Right renal cortex interstitium (tissue), 3 donors: ENCODE measurements at regions not wholly inside any gene's neighbourhood (a gene's known extent, or its start where the extent isn't known, plus 50 kb on each side); places are given as distances from the start of the nearest gene placed in this dataset.
"Not testable (repeated sequence)": the region's sequence is repeated elsewhere in the genome, so short reads cannot be mapped to it uniquely, and the experiment has no call there.

ENCODE experiments used
- DNase-seq, 3 donors: peaks; one replicate each; pipeline ENCODE4 v3.0.0-alpha.2; 2013; ENCODE audit warnings: low read depth in 3 of 3, low spot score in 2 of 3

DNA sequence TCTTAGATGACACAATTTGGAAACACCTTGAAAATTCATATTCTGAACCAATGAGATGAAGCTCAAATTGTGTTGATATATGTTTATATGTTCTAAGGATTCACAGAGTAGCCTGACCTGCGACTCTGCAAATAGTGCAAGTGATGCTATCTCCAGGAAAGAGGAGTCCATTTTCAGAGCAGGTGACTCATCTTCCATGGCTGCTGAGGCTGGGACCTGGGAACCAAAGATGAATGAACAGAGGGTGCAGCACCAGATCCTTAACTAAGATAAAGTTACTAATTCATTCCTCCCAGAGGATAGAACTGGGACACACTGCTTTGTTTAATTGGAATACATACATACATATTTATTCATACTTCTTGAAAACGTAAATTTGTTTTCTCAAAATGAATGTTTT, 240.6 kb upstream of the SEMA3C start:
- DNase-seq, result no peak

DNA sequence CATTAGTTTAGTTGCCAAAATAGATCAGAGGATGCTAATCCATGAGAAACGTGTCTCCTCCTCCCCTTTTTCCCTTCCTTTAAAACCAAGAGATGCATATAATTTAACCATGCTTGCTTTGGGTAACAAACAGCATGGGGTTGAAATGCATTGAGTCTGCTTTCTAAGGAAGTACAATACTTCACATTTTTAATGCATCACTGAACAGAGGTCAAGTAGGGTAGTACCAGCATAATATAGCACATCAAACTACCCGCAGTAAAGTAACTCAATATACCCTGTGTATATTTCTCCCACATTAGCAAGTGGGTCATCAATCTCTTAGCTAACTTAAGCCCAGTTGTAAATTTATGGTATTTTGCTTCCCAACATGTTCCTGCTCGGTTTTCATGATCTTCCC, 239.3 kb upstream of the SEMA3C start:
- no peak for DNase-seq

GRCh38 chr7:81155654-81156373, 237.0 kb upstream of the SEMA3C start:
- no peak for DNase-seq

DNA sequence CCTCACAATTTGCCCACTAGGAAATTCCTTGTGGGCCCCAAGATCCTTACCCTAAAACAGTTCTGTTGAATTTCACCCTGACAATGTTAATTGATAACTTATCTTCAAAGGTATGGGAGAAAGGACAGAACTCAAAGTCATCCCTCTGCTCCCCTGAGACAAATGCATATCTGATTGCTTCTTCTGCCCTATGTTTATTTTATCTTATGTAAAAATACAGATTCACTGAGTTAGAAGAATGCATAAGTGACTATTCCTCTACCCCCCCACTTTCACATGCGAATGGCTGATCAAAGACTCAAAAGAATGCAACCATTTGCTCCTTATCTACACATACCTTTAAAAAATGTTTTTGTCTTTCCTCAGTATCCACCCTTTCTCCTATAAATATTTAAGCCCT, 235.7 kb upstream of the SEMA3C start:
- no peak for DNase-seq

- DNase-seq, result not testable (repeated sequence)
These were observed 234.1 kb upstream of the SEMA3C start for GRCh38 chr7:81152925-81153324.

DNA sequence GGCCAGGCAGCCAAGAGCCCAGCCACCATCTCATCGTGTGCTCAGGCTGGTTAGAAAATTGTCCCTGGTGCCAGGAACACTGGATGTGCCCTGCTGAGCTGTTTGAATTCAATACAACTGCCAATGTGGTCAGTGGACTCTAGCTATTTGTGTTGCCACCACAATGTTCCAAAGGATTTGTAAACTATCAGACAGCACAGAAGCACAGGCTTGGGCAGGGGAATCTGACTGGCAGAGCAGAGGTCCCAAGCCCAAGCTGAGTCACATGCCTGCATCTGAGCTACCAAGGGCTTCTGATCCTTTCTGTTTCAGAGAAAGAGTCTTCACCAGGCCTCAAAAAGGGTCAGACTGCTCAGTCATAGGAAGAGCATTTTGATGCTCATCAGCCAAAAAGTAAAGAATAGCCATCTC, 232.1 kb upstream of the SEMA3C start:
- no peak for DNase-seq

DNA sequence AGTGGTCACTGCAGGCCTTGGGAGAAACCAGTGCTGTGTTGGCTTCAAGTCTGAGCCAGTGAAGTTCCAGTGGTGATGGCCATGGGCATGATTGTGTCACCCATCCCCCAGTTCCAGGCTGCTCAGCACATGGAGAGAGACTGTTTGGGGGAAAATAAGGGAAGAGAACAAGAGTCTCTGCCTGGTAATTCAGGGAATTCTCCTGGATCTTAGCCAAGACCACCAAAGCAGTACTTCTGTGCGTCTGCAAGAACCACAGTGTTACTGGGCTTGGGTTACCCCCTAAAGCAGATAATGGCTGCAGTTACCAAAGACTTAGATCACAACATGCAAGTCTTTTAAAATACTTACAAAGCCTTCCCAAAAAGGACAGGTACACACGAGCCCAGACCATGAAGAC, 225.0 kb upstream of the SEMA3C start:
- no peak for DNase-seq

DNA sequence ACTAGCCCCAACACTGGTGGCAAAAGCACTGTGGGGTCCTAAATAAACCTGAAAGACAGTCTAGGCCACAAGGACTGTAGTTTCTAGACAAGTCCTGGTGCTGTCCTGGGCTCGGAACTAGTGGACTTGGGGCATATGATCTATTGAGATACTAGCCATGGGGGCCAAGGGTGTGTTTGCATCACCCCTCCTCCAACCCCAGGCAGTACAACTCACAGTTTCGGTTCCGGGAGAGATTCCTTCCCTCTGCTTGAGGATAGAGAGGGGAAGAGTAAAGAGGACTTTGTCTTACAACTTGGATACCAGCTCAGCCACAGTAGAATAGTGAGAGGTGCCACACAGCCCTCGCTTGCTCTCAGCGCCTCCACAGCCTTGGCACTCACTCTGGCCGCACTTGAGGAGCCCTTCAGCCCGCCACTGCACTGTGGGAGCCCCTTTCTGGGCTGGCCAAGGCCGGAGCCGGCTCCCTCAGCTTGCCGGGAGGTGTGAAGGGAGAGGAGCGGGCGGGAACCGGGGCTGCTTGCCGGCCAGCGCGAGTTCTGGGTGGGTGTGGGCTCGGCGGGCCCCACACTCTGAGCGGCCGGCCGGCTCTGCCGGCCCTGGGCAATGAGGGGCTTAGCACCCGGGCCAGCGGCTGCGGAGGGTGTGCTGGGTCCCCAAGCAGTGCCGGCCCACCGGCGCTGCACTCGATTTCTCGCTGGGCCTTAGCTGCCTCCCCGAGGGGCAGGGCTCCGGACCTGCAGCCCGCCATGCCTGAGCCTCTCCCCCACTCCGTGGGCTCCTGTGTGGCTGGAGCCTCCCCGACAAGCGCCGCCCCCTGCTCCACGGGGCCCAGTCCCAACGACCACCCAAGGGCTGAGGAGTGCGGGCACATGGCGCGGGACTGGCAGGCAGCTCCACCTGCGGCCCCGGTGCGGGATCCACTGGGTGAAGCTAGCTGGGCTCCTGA, 222.7 kb upstream of the SEMA3C start:
- DNase-seq, result not testable (repeated sequence)

DNA sequence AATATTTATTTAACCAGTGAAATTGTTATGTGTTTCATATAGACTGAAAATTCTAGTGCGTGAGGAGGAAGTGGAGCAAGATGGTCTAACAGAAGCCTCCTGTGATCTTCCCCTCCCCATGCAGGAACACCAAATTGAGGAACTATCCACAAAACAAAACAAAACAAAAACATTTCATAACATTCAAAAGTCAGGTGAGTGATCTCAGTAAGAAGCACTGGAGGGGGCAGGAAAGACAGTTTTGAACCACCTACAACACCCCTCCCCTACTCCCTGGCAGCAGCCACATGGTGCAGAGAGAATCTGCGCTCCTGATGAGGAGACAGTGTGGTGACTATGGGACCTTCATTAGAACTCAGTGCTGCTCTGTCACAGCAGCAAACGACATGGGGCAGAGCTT, 221.9 kb upstream of the SEMA3C start:
- DNase-seq, result no peak

DNA sequence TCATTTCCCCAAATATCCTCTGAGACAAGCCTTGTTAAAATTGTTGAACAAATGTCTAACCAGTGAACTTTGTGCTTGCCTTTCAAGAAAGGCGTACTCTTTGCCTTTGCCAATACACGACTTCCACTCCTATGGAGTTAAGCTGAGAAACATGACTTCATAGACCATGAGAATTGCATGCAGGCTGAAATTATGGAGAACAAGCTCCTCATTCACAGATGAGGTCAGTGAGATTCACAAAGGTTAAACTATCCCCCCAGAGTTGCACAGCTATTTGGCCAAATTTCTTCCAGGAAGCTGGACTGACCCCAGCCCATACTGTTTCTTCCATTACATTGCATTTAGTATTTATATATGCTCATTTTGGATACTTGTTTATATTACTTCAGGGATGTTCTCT, 221.4 kb upstream of the SEMA3C start:
- no peak for DNase-seq

DNA sequence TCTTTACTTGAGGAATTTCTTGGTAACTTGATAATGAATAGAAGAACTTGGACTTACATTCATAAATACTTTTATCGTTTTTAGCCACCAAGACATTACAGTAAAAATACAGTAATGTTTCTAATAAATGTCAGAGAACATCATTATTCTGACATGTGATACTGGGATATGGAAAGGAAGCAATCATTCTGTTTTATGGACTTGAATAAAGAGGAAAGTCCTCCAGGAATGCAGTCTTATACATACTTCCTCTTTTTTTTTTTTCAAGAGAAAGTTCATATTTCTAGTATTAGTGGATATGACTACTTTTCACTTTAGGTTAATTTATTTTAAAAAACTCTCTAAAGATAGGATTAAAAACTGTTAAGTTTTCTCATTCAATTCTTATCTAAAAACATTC, 220.0 kb upstream of the SEMA3C start:
- DNase-seq, result no peak

DNA sequence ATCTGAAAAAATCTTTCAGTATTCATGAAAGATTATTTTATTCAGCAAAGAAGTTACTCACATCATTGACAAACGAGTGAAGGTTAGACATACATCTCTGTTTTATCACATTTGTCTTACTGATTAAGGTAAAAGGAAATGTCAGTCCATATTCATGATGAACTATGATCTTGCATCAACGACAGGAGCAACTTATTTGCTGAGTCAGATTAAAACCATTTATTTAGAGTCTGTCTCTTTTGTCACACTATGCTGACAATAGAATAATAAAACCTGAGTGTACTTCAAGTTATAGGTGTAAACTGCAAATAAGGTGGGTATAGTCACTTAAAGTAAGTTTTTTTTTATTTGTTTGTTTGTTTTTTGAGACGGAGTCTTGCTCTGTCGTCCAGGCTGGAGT, 216.5 kb upstream of the SEMA3C start:
- DNase-seq, result no peak

- DNase-seq, result no peak
These were observed 209.2 kb upstream of the SEMA3C start for GRCh38 chr7:81128011-81128410.

- DNase-seq, result no peak
These were observed 202.0 kb upstream of the SEMA3C start for GRCh38 chr7:81120803-81121202.

DNA sequence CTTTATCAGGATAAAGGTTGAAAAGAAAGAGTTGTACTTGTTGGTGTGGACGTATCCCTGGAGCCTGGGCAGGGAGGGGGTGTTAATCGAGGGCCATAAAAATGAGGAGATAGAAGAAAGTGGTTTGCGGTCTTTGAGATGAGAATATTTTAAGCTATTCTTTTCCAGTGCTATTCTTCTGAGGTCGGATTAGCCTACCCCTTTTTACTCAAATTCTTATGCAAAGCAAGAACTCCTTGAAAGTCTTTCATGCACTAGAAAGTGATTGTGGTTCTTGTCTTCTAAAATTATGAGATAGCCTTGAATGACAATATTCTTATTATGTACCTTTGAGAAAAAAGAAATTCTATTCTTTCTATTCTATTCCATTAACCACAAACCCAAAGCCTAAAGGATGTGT, 201.3 kb upstream of the SEMA3C start:
- DNase-seq, result no peak

DNA sequence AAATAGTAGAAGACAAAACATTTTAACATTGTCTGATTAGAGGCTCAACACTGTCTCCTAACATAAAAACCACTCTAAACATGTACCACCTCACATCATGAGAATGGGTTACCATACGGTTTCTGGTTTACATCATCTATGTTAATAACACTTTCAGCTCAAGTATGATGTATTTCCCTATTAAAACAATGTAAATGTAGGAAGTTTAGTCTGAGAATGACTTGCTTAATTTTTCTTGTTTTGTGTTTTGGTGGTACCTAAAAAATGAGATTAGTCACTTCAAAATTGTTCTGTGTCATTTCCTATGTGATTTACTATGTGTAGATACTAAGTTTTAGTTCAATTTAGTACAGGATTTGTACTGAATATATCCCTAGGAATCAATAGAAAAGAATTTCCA, 195.8 kb upstream of the SEMA3C start:
- DNase-seq, result no peak

DNA sequence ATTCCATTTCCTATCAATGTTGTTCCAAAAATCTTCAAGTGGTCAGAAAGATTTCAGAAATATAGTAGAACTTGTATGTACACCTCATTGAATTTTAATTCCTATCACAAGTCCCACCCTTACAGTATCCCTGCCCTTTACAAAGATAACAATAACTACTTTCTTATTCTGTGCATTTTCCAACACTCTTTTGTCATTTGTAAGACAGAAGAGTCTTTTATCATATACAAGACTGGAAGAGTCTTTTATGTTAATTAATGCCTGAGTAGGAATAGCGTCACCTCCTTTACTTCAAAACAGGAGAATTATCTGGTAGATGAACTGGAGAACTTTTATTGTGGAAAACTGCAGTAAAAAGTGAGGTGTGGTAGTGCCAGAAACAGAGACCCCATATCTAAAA, 193.9 kb upstream of the SEMA3C start:
- DNase-seq, result no peak

- DNase-seq, result no peak
These were observed 193.1 kb upstream of the SEMA3C start for GRCh38 chr7:81111781-81112540.

DNA sequence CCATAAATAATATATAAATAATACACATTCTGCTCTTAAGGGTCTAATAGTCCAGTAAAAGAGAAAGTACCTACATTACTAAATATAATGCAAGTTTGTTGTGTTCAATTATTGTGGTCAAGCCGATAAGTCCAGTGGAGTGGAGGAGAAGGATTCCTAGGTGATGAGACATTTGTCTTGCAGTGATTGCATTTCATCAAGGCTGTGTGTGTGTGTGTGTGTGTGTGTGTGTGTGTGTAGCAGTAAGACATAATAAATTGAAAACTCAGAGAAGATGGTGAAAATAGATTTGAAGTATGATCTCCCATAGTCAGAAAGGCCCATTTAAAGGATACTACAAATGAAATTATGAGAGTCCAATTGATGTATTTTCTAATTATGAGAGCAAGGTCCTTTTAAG, 192.5 kb upstream of the SEMA3C start:
- no peak for DNase-seq

DNA sequence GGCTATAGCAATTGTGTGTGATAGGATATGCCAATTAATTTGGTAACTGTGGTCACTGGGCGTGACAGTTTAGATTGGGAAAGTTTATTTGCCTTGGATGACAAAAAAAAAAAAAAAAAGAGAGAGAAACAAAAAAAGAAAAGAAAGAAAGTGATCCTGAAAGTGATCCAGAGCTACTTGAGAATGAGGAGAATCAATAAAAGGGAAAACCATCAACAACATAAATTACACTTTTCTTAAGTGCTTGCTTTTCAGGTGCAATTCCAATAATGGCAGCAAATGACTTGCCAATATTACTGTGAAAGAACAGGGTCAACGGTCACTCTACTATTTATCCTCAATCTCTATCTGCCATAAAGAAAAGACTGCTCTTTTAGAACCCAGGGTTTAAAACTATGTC, 191.8 kb upstream of the SEMA3C start:
- DNase-seq, result no peak

GRCh38 chr7:81098213-81098612, 179.4 kb upstream of the SEMA3C start:
- DNase-seq, result no peak
